ENCODE measurements at regions not wholly inside any gene's neighbourhood (a gene's known extent, or its start where the extent isn't known, plus 50 kb on each side); places are given as distances from the start of the nearest gene placed in this dataset.

DNA sequence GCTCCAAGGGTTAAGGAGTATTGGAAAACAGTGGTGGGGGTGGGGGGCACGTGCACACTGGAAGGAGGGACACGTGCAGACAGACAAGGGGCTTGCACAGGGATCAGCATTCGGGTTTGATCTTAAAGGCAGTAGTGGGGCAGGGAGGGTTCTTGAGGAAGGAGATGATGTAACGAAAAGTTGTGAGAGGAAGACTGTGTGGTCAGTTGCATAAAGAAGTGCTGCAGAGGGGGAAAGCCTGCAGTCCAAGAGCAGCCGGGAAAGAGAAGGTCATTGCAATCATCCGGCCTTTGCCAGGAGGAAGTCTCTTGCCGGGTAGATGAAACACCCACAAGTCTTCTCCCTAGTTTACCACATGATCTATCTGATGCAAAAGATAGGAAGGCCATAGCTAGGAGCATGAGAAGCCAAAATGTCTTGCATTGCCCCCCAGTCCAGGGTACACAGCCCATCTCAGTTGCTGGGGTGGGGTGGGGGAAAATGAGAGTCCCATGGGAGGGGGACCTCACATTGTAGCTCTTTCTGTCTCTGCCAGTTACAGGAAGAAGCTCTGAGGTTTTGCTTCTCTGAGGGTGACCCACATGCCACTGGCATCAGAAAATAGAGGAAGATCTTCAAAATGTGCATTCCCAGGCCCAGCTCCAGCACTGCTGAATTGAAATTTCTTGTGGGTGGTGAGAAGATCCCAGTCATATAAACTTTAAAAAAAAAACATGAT lies 202.5 kb upstream of the RAB4A start:
- Histone ChIP-seq H3K18ac (ENCODE audit: low read depth in 1 of 2, low read length in 2 of 2) (no peak overlapping the region), H3K23ac (ENCODE audit: low read length in 2 of 2) (no peak overlapping the region), H4K91ac (ENCODE audit: low read length) (no peak overlapping the region), H2AK5ac (ENCODE audit: low read length, severe bottlenecking) (no peak overlapping the region), H4K8ac (ENCODE audit: low read length) (no peak overlapping the region), H3K9me3 (ENCODE audit: control insufficient read depth, low read length) (no peaks in the 10 kb centered on the region), H2AFZ (ENCODE audit: low read depth, low read length) (no peak overlapping the region), H3K4ac (ENCODE audit: low read depth in 1 of 2, low read length in 2 of 2) (no peak overlapping the region), H3K4me1 (ENCODE audit: control insufficient read depth, insufficient read depth, low read depth, low read length) (no peaks in the 10 kb centered on the region), H3K27me3 (ENCODE audit: control insufficient read depth in 1 of 2, insufficient read depth in 1 of 2, low read length in 2 of 2) (peaks cover 41 to 42% of the 10 kb centered on the region in 2 experiments), H3K9ac (ENCODE audit: low read length) (no peak overlapping the region), H3K4me2 (ENCODE audit: low read length, poor library complexity, severe bottlenecking) (no peak overlapping the region), H2BK5ac (ENCODE audit: low read depth, low read length, poor library complexity, severe bottlenecking) (no peak overlapping the region), H3K27ac (ENCODE audit: low read length, poor library complexity, severe bottlenecking) (no peak overlapping the region), H3K36me3 (ENCODE audit: control insufficient read depth in 1 of 2, insufficient read depth in 2 of 2, low read depth in 1 of 2, low read length in 2 of 2) (no peaks in the 10 kb centered on the region), H2BK120ac (ENCODE audit: low read depth, low read length) (no peak overlapping the region), H2BK12ac (ENCODE audit: low read length in 2 of 2) (no peak overlapping the region), H3K79me1 (replicated peaks; ENCODE audit: low read length, poor library complexity, severe bottlenecking) (no peaks in the 10 kb centered on the region), H2BK15ac (ENCODE audit: low read depth, poor library complexity, severe bottlenecking) (no peak overlapping the region), H3K4me3 (ENCODE audit: insufficient read depth in 1 of 2, low read depth in 1 of 2, low read length in 2 of 2) (no peak overlapping the region), H3K14ac (ENCODE audit: low read length in 2 of 2) (no peak overlapping the region)
- 58% methylated on average over 6 of the region's 7 CpGs for WGBS
- DNase-seq, result peak; percentile 66

DNA sequence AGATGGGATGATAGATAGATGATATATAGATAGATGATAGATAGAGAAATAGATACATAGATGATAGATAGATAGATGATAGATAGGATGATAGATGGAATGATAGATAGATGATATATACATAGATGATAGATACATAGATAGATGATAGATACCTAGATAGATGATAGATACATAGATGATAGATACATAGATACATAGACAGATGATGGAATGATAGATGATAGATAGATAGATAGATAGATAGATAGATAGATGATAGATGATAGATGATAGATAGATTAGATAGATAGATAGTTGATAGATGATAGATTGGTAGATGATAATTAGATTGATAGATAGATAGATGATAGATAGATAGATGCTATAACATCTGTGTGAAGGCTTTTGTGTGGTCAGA lies 201.7 kb upstream of the RAB4A start:
- Histone ChIP-seq H3K4me2 (ENCODE audit: low read length, poor library complexity, severe bottlenecking) (no peak overlapping the region), H3K27me3 (ENCODE audit: control insufficient read depth in 1 of 2, insufficient read depth in 1 of 2, low read length in 2 of 2) (peaks cover 41% of the 10 kb centered on the region in 2 experiments), H4K91ac (ENCODE audit: low read length) (no peak overlapping the region), H3K27ac (ENCODE audit: low read length, poor library complexity, severe bottlenecking) (no peak overlapping the region), H2BK12ac (ENCODE audit: low read length in 2 of 2) (no peak overlapping the region), H3K9me3 (ENCODE audit: control insufficient read depth, low read length) (no peaks in the 10 kb centered on the region), H3K18ac (ENCODE audit: low read depth in 1 of 2, low read length in 2 of 2) (no peak overlapping the region), H3K14ac (ENCODE audit: low read length in 2 of 2) (no peak overlapping the region), H3K4ac (ENCODE audit: low read depth in 1 of 2, low read length in 2 of 2) (no peak overlapping the region), H3K4me3 (ENCODE audit: insufficient read depth in 1 of 2, low read depth in 1 of 2, low read length in 2 of 2) (no peak overlapping the region), H3K4me1 (ENCODE audit: control insufficient read depth, insufficient read depth, low read depth, low read length) (no peaks in the 10 kb centered on the region), H4K8ac (ENCODE audit: low read length) (no peak overlapping the region), H3K36me3 (ENCODE audit: control insufficient read depth in 1 of 2, insufficient read depth in 2 of 2, low read depth in 1 of 2, low read length in 2 of 2) (no peaks in the 10 kb centered on the region), H3K79me1 (replicated peaks; ENCODE audit: low read length, poor library complexity, severe bottlenecking) (no peaks in the 10 kb centered on the region), H2BK15ac (ENCODE audit: low read depth, poor library complexity, severe bottlenecking) (no peak overlapping the region), H3K23ac (ENCODE audit: low read length in 2 of 2) (no peak overlapping the region), H3K9ac (ENCODE audit: low read length) (no peak overlapping the region), H2BK5ac (ENCODE audit: low read depth, low read length, poor library complexity, severe bottlenecking) (no peak overlapping the region), H2BK120ac (ENCODE audit: low read depth, low read length) (no peak overlapping the region), H2AFZ (ENCODE audit: low read depth, low read length) (no peak overlapping the region), H2AK5ac (ENCODE audit: low read length, severe bottlenecking) (no peak overlapping the region)
- DNase-seq, result no peak

- Histone ChIP-seq H2BK15ac (ENCODE audit: low read depth, poor library complexity, severe bottlenecking) (no peak overlapping the region), H3K23ac (ENCODE audit: low read length in 2 of 2) (no peak overlapping the region), H3K27ac (ENCODE audit: low read length, poor library complexity, severe bottlenecking) (no peak overlapping the region), H3K14ac (ENCODE audit: low read length in 2 of 2) (peak overlapping the region in 1 of 2 experiments; percentile 44), H3K4me1 (ENCODE audit: control insufficient read depth, insufficient read depth, low read depth, low read length) (no peaks in the 10 kb centered on the region), H3K9me3 (ENCODE audit: control insufficient read depth, low read length) (no peaks in the 10 kb centered on the region), H2BK120ac (ENCODE audit: low read depth, low read length) (no peak overlapping the region), H3K18ac (ENCODE audit: low read depth in 1 of 2, low read length in 2 of 2) (no peak overlapping the region), H3K36me3 (ENCODE audit: control insufficient read depth in 1 of 2, insufficient read depth in 2 of 2, low read depth in 1 of 2, low read length in 2 of 2) (no peaks in the 10 kb centered on the region), H4K8ac (ENCODE audit: low read length) (no peak overlapping the region), H3K9ac (ENCODE audit: low read length) (no peak overlapping the region), H2BK12ac (ENCODE audit: low read length in 2 of 2) (no peak overlapping the region), H2AFZ (ENCODE audit: low read depth, low read length) (no peak overlapping the region), H3K4me2 (ENCODE audit: low read length, poor library complexity, severe bottlenecking) (no peak overlapping the region), H2BK5ac (ENCODE audit: low read depth, low read length, poor library complexity, severe bottlenecking) (no peak overlapping the region), H2AK5ac (ENCODE audit: low read length, severe bottlenecking) (no peak overlapping the region), H3K79me1 (replicated peaks; ENCODE audit: low read length, poor library complexity, severe bottlenecking) (no peaks in the 10 kb centered on the region), H3K4ac (ENCODE audit: low read depth in 1 of 2, low read length in 2 of 2) (no peak overlapping the region), H3K4me3 (ENCODE audit: insufficient read depth in 1 of 2, low read depth in 1 of 2, low read length in 2 of 2) (no peak overlapping the region), H3K27me3 (ENCODE audit: control insufficient read depth in 1 of 2, insufficient read depth in 1 of 2, low read length in 2 of 2) (peaks cover 31 to 39% of the 10 kb centered on the region in 2 experiments), H4K91ac (ENCODE audit: low read length) (no peak overlapping the region)
- DNase-seq, result peak; percentile 73
- WGBS, result 68% methylated on average over 4 of the region's 5 CpGs
Observed at GRCh38 chr1:229070168-229070567, 200.7 kb upstream of the RAB4A start.

GRCh38 chr1:229073251-229073650 lies 197.7 kb upstream of the RAB4A start:
- Histone ChIP-seq H3K27ac (ENCODE audit: low read length, poor library complexity, severe bottlenecking) (no peak overlapping the region), H2BK5ac (ENCODE audit: low read depth, low read length, poor library complexity, severe bottlenecking) (no peak overlapping the region), H2BK12ac (ENCODE audit: low read length in 2 of 2) (no peak overlapping the region), H3K14ac (ENCODE audit: low read length in 2 of 2) (no peak overlapping the region), H4K8ac (ENCODE audit: low read length) (no peak overlapping the region), H3K9me3 (ENCODE audit: control insufficient read depth, low read length) (no peaks in the 10 kb centered on the region), H3K27me3 (ENCODE audit: control insufficient read depth in 1 of 2, insufficient read depth in 1 of 2, low read length in 2 of 2) (peaks cover 10 to 16% of the 10 kb centered on the region in 2 experiments), H3K36me3 (ENCODE audit: control insufficient read depth in 1 of 2, insufficient read depth in 2 of 2, low read depth in 1 of 2, low read length in 2 of 2) (no peaks in the 10 kb centered on the region), H3K4me3 (ENCODE audit: insufficient read depth in 1 of 2, low read depth in 1 of 2, low read length in 2 of 2) (no peak overlapping the region), H4K91ac (ENCODE audit: low read length) (no peak overlapping the region), H2AFZ (ENCODE audit: low read depth, low read length) (no peak overlapping the region), H3K4me1 (ENCODE audit: control insufficient read depth, insufficient read depth, low read depth, low read length) (no peaks in the 10 kb centered on the region), H2BK120ac (ENCODE audit: low read depth, low read length) (no peak overlapping the region), H3K18ac (ENCODE audit: low read depth in 1 of 2, low read length in 2 of 2) (no peak overlapping the region), H3K4ac (ENCODE audit: low read depth in 1 of 2, low read length in 2 of 2) (no peak overlapping the region), H3K23ac (ENCODE audit: low read length in 2 of 2) (no peak overlapping the region), H2BK15ac (ENCODE audit: low read depth, poor library complexity, severe bottlenecking) (no peak overlapping the region), H3K9ac (ENCODE audit: low read length) (no peak overlapping the region), H3K79me1 (replicated peaks; ENCODE audit: low read length, poor library complexity, severe bottlenecking) (no peaks in the 10 kb centered on the region), H3K4me2 (ENCODE audit: low read length, poor library complexity, severe bottlenecking) (no peak overlapping the region), H2AK5ac (ENCODE audit: low read length, severe bottlenecking) (no peak overlapping the region)
- no peak for DNase-seq
- WGBS, result 98% methylated on average over 4 of the region's 6 CpGs
